Natural killer cell (primary cell): ENCODE measurements at regions not wholly inside any gene's neighbourhood (a gene's known extent, or its start where the extent isn't known, plus 50 kb on each side); places are given as distances from the start of the nearest gene placed in this dataset.
"Not testable (repeated sequence)": the region's sequence is repeated elsewhere in the genome, so short reads cannot be mapped to it uniquely, and the experiment has no call there.

ENCODE experiments used
- ATAC-seq, 3 donors: fragments of 150-1000 bp in 2 of 3; fragments of 200-7000 bp in 1 of 3; cut with Tn5 transposase; 1 replicate in 1 of 3; 2 replicates in 2 of 3; pipeline ENCODE4 v1.10.0; 2021; ENCODE audit warnings: mild to moderate bottlenecking in 2 of 3, moderate library complexity in 2 of 3
- DNase-seq, 2 donors: peaks; one replicate each; pipeline versions ENCODE4 v3.0.0 to v3.0.0-alpha.2; 2013 to 2021; ENCODE audit warnings: mixed read lengths in 1 of 2
- H3K27ac ChIP-seq: one replicate; pipeline ENCODE4 v1.5.1; 2013; ENCODE audit warnings: mild to moderate bottlenecking, low read length
- H3K27me3 ChIP-seq: one replicate; pipeline ENCODE4 v1.6.1; 2013; ENCODE audit warnings: low read length; ENCODE audit not compliant: control insufficient read depth, insufficient read depth
- H3K36me3 ChIP-seq: one replicate; pipeline ENCODE4 v1.6.1; 2013; ENCODE audit warnings: low read length; ENCODE audit not compliant: control insufficient read depth, insufficient read depth
- H3K4me1 ChIP-seq: one replicate; pipeline ENCODE4 v1.6.1; 2013; ENCODE audit warnings: low read length; ENCODE audit not compliant: control insufficient read depth, insufficient read depth
- H3K4me3 ChIP-seq: one replicate; pipeline ENCODE4 v1.5.1; 2013; ENCODE audit warnings: low read length
- H3K9me3 ChIP-seq: one replicate; pipeline ENCODE4 v1.6.1; 2013; ENCODE audit warnings: low read length; ENCODE audit not compliant: control insufficient read depth, insufficient read depth
- H3K27ac Mint-ChIP-seq, 2 donors: one replicate each; pipeline ENCODE4 v1.8.0; 2022; ENCODE audit warnings: mild to moderate bottlenecking in 2 of 2, mixed read lengths in 2 of 2, moderate library complexity in 1 of 2
- H3K27me3 Mint-ChIP-seq, 2 donors: one replicate each; pipeline ENCODE4 v1.8.0; 2022; ENCODE audit warnings: low read depth in 2 of 2, mixed read lengths in 2 of 2
- H3K36me3 Mint-ChIP-seq: one replicate; pipeline ENCODE4 v1.8.0; 2022; ENCODE audit warnings: mixed read lengths
- H3K4me1 Mint-ChIP-seq, 2 donors: one replicate each; pipeline ENCODE4 v1.8.0; 2022; ENCODE audit warnings: mixed read lengths in 2 of 2
- H3K4me3 Mint-ChIP-seq: one replicate; pipeline ENCODE4 v1.8.0; 2022; ENCODE audit warnings: mild to moderate bottlenecking, moderate library complexity, mixed read lengths
- H3K9me3 Mint-ChIP-seq, 2 donors: one replicate each; pipeline ENCODE4 v1.8.0; 2022; ENCODE audit warnings: mixed read lengths in 2 of 2
- CTCF ChIP-seq: fragments of 200-600 bp; IDR thresholded peaks from one replicate; pipeline ENCODE4 v1.8.0; 2022; ENCODE audit warnings: antibody characterized with exemption
- WGBS: methylation state at CpG from one replicate; pipeline ENCODE4 v1.1.7; 2013; ENCODE audit warnings: missing lambda C conversion rate; ENCODE audit not compliant: insufficient coverage; 5-methylcytosine and 5-hydroxymethylcytosine counted together
- intact Hi-C: fragments of 100-400 bp; cut with micrococcal nuclease; formaldehyde crosslinking; loops from one replicate; pipeline ENCODE4 v1.14.2; 2022

- H3K9me3 ChIP-seq: no peaks in the 10 kb centered on the region
- no peak for TF ChIP-seq CTCF
- H3K36me3 Mint-ChIP-seq: no peaks in the 10 kb centered on the region
- no peak overlapping the region for H3K4me3 ChIP-seq
- no peaks in the 10 kb centered on the region for H3K4me1 ChIP-seq
- intact Hi-C loops: no loop called here
- H3K27me3 Mint-ChIP-seq: no peaks in the 10 kb centered on the region
- no peaks in the 10 kb centered on the region for H3K36me3 ChIP-seq
- H3K27me3 ChIP-seq: no peaks in the 10 kb centered on the region
- no peak for DNase-seq
- H3K27ac ChIP-seq: no peak overlapping the region
- H3K9me3 Mint-ChIP-seq: peaks cover 16 to 28% of the 10 kb centered on the region in 2 donors
- no peak overlapping the region for H3K27ac Mint-ChIP-seq
- H3K4me1 Mint-ChIP-seq: no peaks in the 10 kb centered on the region
- H3K4me3 Mint-ChIP-seq: no peak overlapping the region
- ATAC-seq: no peak
Measured at GRCh38 chr4:138588501-138588900, 346.4 kb upstream of the SLC7A11 start.

- Mint-ChIP-seq H3K27me3 (no peaks in the 10 kb centered on the region), H3K4me1 (no peaks in the 10 kb centered on the region), H3K36me3 (no peaks in the 10 kb centered on the region), H3K4me3 (no peak overlapping the region), H3K9me3 (peaks cover 11 to 14% of the 10 kb centered on the region in 2 donors), H3K27ac (no peak overlapping the region)
- intact Hi-C loops: no loop called here
- Histone ChIP-seq H3K27ac (no peak overlapping the region), H3K4me1 (no peaks in the 10 kb centered on the region), H3K36me3 (no peaks in the 10 kb centered on the region), H3K4me3 (no peak overlapping the region), H3K9me3 (peaks cover 6% of the 10 kb centered on the region), H3K27me3 (no peaks in the 10 kb centered on the region)
- WGBS: 78% methylated on average over 1 of the region's 2 CpGs
- ATAC-seq (no peak), DNase-seq (no peak)
- TF ChIP-seq CTCF: no peak
Measured at GRCh38 chr4:138579146-138579545, 337.0 kb upstream of the SLC7A11 start.

DNA sequence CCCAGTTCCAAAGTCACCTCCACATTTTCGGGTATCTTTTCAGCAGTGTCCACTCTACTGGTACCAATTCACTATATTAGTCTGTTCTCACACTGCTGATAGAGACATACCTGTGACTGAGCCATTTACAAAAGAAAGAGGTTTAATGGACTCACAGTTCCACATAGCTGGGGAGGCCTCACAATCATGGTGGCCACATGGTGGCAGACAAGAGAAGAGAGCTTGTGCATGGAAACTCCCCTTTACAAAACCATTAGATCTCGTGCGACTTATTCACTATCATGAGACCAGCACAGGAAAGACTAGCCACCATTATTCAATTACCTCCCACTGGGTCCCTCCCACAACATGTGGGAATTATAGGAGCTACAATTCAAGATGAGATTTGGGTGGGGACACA, 335.7 kb upstream of the SLC7A11 start:
- WGBS: 76% methylated on average over 1 of the region's 3 CpGs
- H3K4me1 ChIP-seq, DNase-seq, H3K27ac Mint-ChIP-seq, H3K27me3 Mint-ChIP-seq, H3K9me3 ChIP-seq, H3K4me3 Mint-ChIP-seq, H3K4me3 ChIP-seq, H3K36me3 Mint-ChIP-seq, intact Hi-C loops, H3K36me3 ChIP-seq, H3K27me3 ChIP-seq, ATAC-seq, H3K4me1 Mint-ChIP-seq, H3K27ac ChIP-seq: not testable (repeated sequence)
- H3K9me3 Mint-ChIP-seq: peaks cover 11 to 14% of the 10 kb centered on the region in 2 donors

DNA sequence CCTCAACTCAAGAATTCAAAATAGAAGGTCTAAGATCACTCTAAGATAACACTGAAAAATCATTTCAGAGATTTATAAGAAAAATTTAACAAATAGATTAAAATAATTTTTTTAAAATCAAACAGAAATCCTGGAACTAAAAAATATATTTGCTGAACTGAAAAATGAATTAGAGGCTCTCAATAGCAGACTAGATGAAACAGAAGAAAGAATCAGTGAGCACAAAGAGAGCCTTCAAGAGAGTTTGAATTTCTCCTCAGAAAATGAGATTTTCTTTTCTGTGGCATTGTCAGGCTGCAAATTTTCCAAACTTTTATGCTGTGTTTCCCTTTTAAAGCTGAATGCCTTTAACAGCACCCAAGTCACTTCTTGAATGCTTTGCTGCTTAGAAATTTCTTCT, 335.0 kb upstream of the SLC7A11 start:
- peaks cover 6% of the 10 kb centered on the region for H3K9me3 ChIP-seq
- intact Hi-C loops: no loop called here
- ATAC-seq: no peak
- H3K27ac ChIP-seq: no peak overlapping the region
- Mint-ChIP-seq H3K27me3 (no peaks in the 10 kb centered on the region), H3K27ac (no peak overlapping the region), H3K4me3 (no peak overlapping the region), H3K4me1 (no peaks in the 10 kb centered on the region), H3K9me3 (peaks cover 11 to 14% of the 10 kb centered on the region in 2 donors), H3K36me3 (no peaks in the 10 kb centered on the region)
- TF ChIP-seq CTCF: no peak
- H3K36me3 ChIP-seq: no peaks in the 10 kb centered on the region
- H3K4me1 ChIP-seq: no peaks in the 10 kb centered on the region
- no peaks in the 10 kb centered on the region for H3K27me3 ChIP-seq
- H3K4me3 ChIP-seq: no peak overlapping the region
- no peak for DNase-seq
